ENCODE measurements at regions not wholly inside any gene's neighbourhood (a gene's known extent, or its start where the extent isn't known, plus 50 kb on each side); places are given as distances from the start of the nearest gene placed in this dataset.

- no peak for DNase-seq
Measured at GRCh38 chr15:70272565-70273355, 175.0 kb upstream of the TLE3 start.

DNA sequence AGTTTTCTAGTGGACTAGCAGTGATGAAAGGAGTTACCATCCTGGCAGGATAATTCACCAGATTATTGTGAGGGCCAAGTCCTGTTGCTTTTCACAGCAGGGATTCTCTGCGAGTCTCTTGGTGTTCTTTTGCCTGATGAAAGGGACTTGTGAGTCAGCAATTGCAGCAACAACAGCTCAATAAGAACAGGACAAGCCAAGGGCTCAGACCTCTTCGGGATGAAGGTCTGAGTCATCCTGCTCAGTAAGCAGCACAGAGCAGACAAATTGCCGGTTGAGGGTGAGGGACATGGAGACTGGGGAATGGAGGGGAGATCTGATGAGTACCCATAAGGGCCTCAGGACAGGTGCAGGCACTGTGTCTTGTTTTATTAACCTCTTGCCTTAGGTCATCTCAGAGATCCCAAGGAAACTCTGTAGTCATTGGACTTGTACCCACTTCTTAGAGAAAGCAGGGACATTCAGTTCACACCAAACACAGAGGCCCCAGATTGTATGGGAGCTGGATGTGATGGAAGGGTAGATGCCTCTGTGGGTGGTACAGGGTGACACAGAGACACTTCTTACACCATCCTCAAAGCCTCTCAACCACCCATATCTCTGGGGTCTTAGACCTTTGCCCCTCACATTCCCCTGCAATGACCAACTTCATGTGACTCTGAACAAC lies 173.8 kb upstream of the TLE3 start:
- DNase-seq: peak; percentile 87 to 89

DNA sequence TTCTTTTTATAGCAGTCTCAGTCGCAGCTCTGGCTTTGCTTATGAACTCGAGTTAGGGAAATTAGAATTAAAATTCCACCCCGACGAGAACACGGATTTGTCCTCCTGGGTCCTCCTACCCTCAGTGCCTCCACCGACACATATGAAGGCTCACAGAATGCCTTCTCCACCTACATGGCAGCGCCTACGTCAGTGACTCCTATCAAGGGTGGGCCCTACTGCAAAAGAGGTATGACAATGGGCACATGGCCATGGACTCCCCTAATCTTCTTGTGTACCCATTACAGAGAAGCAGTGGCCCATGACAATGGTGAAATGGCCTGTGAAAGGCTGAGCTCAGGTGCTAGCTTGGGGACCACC lies 173.0 kb upstream of the TLE3 start:
- DNase-seq: no peak

DNA sequence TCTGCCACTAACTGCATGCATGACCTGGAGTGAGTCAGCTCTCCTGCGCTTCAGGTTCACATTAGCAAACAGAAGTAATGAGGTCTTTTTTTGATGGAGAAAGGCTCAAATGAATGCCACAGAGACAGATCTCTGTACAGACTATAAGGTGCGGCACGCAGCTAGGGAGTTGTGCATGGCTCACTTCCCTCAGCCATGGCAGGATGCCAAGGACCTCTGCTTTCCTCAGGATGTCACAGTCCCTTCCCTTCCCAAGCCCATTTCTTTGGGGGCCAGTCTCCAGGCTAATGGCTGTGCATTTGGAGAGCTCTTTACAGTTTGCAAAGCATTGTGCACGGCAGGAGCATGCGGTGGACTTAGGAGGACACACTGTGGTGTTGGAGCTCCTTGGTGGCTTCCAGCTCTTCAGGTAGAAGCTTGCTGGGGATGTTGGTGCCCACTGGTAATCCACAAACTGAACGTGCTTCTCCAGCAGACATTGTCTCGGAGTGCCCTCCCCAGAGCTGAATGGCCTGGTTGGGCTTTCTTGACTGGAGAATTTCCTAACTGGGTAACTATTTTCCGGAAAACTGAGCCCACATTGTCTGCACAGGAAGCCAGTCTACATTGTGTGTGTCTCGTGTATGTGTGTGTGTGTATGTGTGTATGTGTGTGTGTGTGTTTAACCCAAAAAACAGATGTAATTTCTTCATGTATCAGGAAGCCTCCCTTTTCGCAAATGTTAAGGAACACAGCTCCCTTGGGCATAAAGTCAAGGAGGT lies 172.5 kb upstream of the TLE3 start:
- DNase-seq: peak; percentile 51 to 73

GRCh38 chr15:70269311-70269911 lies 171.7 kb upstream of the TLE3 start:
- no peak for DNase-seq

DNA sequence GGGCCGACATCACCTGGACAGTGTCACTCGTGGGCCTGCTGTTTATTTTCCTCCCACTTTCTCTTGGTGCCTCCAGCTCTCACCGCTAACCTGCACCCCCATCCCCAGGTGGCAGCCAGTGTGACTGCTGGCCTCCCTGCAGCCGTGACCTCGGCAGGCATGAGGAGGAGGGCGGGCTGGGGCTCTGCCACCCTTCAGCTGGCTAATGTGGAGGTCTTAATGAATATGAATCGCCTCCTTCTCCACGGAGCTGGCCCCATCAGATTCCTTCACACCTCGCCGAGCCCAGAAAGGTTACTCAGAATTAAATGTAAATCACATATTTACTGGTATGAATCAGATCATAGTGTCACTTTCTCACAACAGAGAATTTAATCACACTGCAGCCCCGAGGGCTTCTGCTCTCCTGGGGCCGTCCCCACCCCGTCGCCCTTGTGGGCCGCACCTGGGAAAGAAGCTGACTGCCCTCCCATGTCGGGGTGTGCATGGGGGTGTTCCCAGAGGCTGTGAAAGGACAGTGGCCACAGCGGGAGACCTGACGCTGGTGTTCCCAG lies 171.1 kb upstream of the TLE3 start:
- no peak for DNase-seq

DNA sequence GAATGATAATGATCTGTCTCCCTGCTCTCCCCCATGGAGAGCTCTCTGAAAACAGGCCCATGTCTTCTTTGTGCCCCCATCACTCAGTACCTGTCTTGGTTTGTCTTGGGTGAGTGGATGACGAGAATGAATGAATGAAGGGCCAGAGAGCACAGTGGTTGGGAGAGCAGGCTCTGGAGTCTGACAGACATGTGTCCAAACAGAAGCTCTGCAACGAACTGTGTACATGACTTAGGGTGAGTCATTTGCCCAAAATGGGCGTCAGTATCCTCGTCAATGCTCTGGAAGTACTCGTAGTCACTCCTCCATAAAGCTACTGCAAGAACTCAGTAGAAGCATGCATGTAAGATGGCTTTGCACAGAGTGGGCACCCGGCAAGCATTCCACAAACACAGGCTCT lies 170.2 kb upstream of the TLE3 start:
- DNase-seq: peak; percentile 82 to 91

DNA sequence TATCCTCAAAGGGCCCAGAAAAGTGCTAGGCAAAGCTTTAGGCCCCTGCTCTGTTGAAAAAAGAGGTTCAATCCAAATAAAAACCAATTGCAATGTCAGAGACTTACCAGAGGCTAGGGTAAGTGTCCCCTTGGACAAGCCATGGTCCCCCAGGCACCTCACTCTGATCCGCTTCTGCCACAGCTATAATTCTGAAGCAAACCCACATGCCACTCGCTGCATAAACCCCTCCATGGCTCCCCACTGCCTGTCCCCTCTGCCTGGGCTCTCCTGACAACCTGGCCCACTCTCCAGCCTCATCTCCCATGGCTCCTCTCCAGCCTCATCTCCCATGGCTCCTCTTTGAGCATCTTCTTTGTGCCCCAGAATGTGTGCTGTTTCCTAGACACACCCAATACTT lies 169.6 kb upstream of the TLE3 start:
- DNase-seq: no peak

- DNase-seq: peak; percentile 97
Measured at GRCh38 chr15:70266412-70267121, 168.8 kb upstream of the TLE3 start.

DNA sequence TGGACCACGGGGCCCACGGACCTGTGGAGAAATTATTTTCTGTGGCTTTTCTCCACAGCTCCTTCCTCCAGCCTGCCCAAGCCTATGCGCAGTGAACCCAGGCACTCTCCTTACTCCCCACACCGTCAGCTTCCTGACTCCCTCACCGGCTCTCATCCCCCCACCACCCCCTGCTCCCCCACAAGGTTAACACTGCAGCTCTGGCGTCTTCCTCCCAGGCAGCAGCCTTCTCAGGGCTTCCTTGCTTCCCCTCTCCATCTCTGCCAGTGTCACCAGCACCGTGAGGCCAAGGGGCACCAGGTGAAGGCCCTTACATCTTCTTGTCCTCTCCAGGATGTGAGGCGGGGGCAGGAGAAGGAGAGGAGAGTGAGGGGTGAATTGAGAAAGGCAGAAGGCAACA lies 168.3 kb upstream of the TLE3 start:
- no peak for DNase-seq

GRCh38 chr15:70265466-70265978 lies 167.8 kb upstream of the TLE3 start:
- DNase-seq: no peak

GRCh38 chr15:70264738-70265465 lies 167.2 kb upstream of the TLE3 start:
- DNase-seq: no peak

DNA sequence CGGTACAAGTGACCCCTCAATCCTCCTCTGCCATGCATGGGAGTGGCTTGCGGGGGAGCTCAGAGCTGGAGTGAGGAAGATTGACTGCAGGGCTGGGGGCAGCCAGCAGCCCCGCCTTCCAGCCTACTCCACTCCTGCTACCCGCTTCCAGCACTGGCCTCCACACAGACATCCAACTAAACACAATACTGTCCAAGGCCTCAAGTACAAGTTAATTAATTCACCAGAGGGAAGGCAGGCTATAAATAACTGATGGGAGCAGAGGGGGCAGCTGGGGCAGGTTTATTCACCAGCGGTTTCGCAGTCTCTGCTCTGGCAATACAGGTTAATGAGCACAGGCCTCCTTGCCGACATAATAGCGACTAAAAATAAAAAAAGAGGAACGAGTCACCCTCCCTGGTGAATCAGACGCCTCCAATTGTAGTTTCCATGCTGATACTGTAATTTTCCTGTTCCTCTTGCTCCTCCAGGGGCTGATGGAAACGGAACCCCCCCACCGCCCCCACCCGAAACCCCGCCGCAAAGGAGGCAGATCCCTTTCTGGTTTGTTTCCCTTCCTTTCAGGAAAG lies 166.4 kb upstream of the TLE3 start:
- DNase-seq: peak; percentile 90 to 91

- peak; percentile 16 to 49 for DNase-seq
Measured at GRCh38 chr15:70262591-70263274, 165.0 kb upstream of the TLE3 start.

DNA sequence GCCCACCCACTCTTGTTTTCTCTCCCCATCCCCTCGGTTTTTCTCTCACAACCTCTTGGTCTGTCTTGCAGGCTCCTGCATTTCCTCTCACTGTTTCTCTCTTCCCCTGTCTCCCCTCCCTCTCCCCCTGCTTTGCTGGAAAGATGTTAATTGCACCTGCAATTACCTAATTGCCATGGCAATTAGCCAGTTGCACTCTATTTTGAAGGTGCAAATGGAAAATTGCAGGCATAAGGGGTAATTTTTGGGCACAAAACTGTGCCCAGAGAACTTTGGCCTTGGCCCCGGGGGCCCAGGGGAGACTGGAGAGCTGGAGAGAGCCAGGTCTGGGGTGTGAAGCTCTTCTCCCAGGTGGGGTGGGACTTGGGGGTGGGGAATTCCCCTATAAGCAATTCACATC lies 164.5 kb upstream of the TLE3 start:
- DNase-seq: no peak

DNA sequence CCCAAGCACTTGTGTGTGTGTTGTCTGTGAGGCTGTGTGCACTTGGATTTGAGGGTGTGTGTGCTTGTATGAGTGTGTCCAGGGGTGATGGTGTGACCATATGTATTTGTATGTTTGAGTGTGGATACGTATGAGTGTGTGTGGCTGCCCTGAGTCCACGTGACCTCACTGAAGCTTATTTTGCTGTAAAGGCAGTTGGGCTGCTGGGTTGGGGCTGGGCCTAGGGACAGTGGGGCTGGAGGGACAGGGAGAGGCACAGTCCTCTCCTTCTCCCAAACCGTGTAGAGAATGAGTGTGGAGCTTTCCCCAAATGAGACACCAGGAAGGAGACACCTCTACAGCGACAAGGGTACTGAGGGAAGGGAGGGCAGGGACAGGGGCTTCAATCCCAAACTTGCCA lies 163.4 kb upstream of the TLE3 start:
- DNase-seq: no peak

DNA sequence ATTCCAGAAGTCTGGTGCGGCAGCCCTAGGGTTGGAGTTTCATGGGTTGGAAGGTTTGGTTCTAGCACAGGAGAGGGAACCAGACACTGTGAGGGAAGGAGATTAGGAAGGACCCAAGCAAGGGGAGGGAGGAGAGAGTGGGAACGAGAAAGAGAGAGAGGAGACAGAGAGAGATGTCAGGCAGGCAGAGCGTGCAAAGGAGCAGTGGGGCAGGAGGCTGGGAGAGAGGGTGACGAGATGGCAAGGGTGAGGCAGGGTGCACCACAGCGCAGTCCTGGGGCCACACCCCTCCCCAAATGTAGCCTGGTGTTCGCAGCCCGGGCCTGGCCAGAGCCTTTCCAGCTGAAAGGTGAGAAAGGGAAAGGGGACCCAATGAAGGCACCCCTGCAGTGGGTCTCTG lies 162.9 kb upstream of the TLE3 start:
- no peak for DNase-seq

- peak; percentile 43 to 74 for DNase-seq
Measured at GRCh38 chr15:70259640-70260508, 162.2 kb upstream of the TLE3 start.

DNA sequence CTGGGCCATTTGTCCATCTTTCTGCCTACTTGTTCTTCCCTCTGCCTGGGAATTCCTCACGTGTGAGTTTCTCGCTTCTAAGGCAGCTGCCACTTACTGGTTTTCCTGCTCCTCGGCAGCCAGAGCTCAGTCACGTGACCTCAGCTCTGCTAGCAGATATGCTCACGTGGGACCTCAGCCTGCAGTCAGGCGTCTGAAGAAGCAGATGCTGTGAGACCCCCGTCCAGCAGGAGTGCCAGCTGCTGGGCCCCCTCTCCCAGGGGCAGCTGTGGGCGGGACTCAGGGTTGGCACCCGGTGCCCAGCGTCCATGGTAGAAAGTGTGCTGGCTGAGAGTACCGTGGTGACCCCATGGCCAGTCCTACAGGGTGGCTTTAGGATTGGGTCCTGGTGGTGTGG lies 161.3 kb upstream of the TLE3 start:
- DNase-seq: peak; percentile 40 to 74

Data from inflammatory macrophage (primary cell).